WTC11 (cell line): ENCODE measurements at regions not wholly inside any gene's neighbourhood (a gene's known extent, or its start where the extent isn't known, plus 50 kb on each side); places are given as distances from the start of the nearest gene placed in this dataset.

Experiments used
- NR2C2 ChIP-seq: sonication (generic); formaldehyde crosslinking; IDR thresholded peaks from 2 replicates; pipeline ENCODE4 v1.8.0; 2022; ENCODE audit warnings: mild to moderate bottlenecking, missing genetic modification reagents
- ZNF423 ChIP-seq: fragments of 250-450 bp; sonication (Bioruptor Pico); IDR thresholded peaks from 2 replicates; pipeline ENCODE4 v2.1.2; 2022; ENCODE audit warnings: mild to moderate bottlenecking, moderate library complexity
- TF ChIP-seq, protein P1 (sequence below): fragments of 200-600 bp; IDR thresholded peaks from 2 replicates; pipeline ENCODE4 v1.8.0; 2022; ENCODE audit warnings: antibody characterized with exemption

DNA sequence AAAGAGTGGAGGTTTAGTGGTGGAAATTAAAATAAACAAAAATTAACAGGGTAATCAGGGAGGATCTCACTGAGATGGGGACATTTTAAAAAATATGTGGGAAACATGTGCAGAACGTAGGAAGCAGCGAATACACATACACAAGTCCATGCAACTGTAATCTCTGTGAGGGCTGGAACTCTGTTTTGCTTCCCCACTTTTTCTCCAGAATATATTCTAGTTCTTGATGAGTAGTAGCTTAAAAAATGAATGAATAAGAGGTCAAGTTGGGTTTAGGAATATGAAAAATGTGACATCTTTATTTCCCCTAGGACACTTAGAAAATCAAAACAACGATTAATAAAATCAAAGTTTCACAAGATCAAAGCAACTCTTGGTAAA lies 312.2 kb upstream of the ZNF717 start:
- TF ChIP-seq, protein P1, sequence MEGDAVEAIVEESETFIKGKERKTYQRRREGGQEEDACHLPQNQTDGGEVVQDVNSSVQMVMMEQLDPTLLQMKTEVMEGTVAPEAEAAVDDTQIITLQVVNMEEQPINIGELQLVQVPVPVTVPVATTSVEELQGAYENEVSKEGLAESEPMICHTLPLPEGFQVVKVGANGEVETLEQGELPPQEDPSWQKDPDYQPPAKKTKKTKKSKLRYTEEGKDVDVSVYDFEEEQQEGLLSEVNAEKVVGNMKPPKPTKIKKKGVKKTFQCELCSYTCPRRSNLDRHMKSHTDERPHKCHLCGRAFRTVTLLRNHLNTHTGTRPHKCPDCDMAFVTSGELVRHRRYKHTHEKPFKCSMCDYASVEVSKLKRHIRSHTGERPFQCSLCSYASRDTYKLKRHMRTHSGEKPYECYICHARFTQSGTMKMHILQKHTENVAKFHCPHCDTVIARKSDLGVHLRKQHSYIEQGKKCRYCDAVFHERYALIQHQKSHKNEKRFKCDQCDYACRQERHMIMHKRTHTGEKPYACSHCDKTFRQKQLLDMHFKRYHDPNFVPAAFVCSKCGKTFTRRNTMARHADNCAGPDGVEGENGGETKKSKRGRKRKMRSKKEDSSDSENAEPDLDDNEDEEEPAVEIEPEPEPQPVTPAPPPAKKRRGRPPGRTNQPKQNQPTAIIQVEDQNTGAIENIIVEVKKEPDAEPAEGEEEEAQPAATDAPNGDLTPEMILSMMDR: no peak
- no peak for TF ChIP-seq NR2C2 (CRISPR knock-in tag)
- no peak for TF ChIP-seq ZNF423
